ENCODE measurements at regions not wholly inside any gene's neighbourhood (a gene's known extent, or its start where the extent isn't known, plus 50 kb on each side); places are given as distances from the start of the nearest gene placed in this dataset.

- H3K4me3 ChIP-seq (ENCODE audit: control insufficient read depth, low read depth, low read length): no peak overlapping the region
- no peak for DNase-seq (ENCODE audit: low read depth)
- TF ChIP-seq CTCF (IDR thresholded peaks at IDR 0.05; ENCODE audit: control insufficient read depth, insufficient read depth, low read depth, low read length, missing control alignments): no peak
Measured at GRCh38 chr20:61056116-61056515, 195.9 kb upstream of the CDH4 start.

GRCh38 chr20:61056627-61057442 lies 195.2 kb upstream of the CDH4 start:
- DNase-seq (ENCODE audit: low read depth): no peak
- no peak for TF ChIP-seq CTCF (IDR thresholded peaks at IDR 0.05; ENCODE audit: control insufficient read depth, insufficient read depth, low read depth, low read length, missing control alignments)
- H3K4me3 ChIP-seq (ENCODE audit: control insufficient read depth, low read depth, low read length): no peak overlapping the region

GRCh38 chr20:61057443-61058121 lies 194.5 kb upstream of the CDH4 start:
- TF ChIP-seq CTCF (IDR thresholded peaks at IDR 0.05; ENCODE audit: control insufficient read depth, insufficient read depth, low read depth, low read length, missing control alignments): no peak
- DNase-seq (ENCODE audit: low read depth): no peak

GRCh38 chr20:61061981-61062380 lies 190.1 kb upstream of the CDH4 start:
- no peak for TF ChIP-seq CTCF (IDR thresholded peaks at IDR 0.05; ENCODE audit: control insufficient read depth, insufficient read depth, low read depth, low read length, missing control alignments)
- no peak for DNase-seq (ENCODE audit: low read depth)
- H3K4me3 ChIP-seq (ENCODE audit: control insufficient read depth, low read depth, low read length): no peak overlapping the region

More at GRCh38 chr20:61057443-61058121, 194.5 kb upstream of the CDH4 start:
- no peak overlapping the region for H3K4me3 ChIP-seq (ENCODE audit: control insufficient read depth, low read depth, low read length)

- no peak overlapping the region for H3K4me3 ChIP-seq (ENCODE audit: control insufficient read depth, low read depth, low read length)
- DNase-seq (ENCODE audit: low read depth): no peak
- TF ChIP-seq CTCF (IDR thresholded peaks at IDR 0.05; ENCODE audit: control insufficient read depth, insufficient read depth, low read depth, low read length, missing control alignments): no peak
Measured at GRCh38 chr20:61065853-61066252, 186.2 kb upstream of the CDH4 start.

- DNase-seq (ENCODE audit: low read depth): no peak
- H3K4me3 ChIP-seq (ENCODE audit: control insufficient read depth, low read depth, low read length): no peak overlapping the region
- no peak for TF ChIP-seq CTCF (IDR thresholded peaks at IDR 0.05; ENCODE audit: control insufficient read depth, insufficient read depth, low read depth, low read length, missing control alignments)
Measured at GRCh38 chr20:61066526-61066925, 185.5 kb upstream of the CDH4 start.
